ENCODE measurements at regions not wholly inside any gene's neighbourhood (a gene's known extent, or its start where the extent isn't known, plus 50 kb on each side); places are given as distances from the start of the nearest gene placed in this dataset.

GRCh38 chr4:132669786-132670185 is 479.3 kb upstream of the PCDH10 start (continued):
- TF ChIP-seq HNF4G (IDR thresholded peaks at IDR 0.05): no peak

GRCh38 chr4:132670557-132670956 is 478.5 kb upstream of the PCDH10 start:
- no peak overlapping the region for H3K4me3 ChIP-seq (ENCODE audit: low read depth in 1 of 3, low read length in 3 of 3)
- H3K36me3 ChIP-seq (ENCODE audit: control insufficient read depth in 4 of 4, insufficient read depth in 3 of 4, low read depth in 1 of 4, low read length in 3 of 4): no peaks in the 10 kb centered on the region
- no peaks in the 10 kb centered on the region for H3K27me3 ChIP-seq (ENCODE audit: control insufficient read depth in 4 of 4, insufficient read depth in 4 of 4, low read length in 3 of 4)
- no peaks in the 10 kb centered on the region for H3K4me1 ChIP-seq (ENCODE audit: control insufficient read depth in 4 of 4, insufficient read depth in 4 of 4, low read length in 3 of 4)
- 76% methylated on average over 1 of the region's 1 CpG for WGBS
- H3K9ac ChIP-seq (ENCODE audit: low read depth in 1 of 2, low read length in 2 of 2): no peak overlapping the region
- no peak for TF ChIP-seq JUND (IDR thresholded peaks at IDR 0.05)
- no peak for TF ChIP-seq YY1 (IDR thresholded peaks at IDR 0.05)
- no peak for TF ChIP-seq EGR1 (IDR thresholded peaks at IDR 0.05; ENCODE audit: low read depth in 2 of 2)
- TF ChIP-seq, protein P1, sequence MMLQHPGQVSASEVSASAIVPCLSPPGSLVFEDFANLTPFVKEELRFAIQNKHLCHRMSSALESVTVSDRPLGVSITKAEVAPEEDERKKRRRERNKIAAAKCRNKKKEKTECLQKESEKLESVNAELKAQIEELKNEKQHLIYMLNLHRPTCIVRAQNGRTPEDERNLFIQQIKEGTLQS (IDR thresholded peaks at IDR 0.05): no peak
- TF ChIP-seq HNF4G (IDR thresholded peaks at IDR 0.05): no peak
- TF ChIP-seq RAD21 (IDR thresholded peaks at IDR 0.05): no peak
- TF ChIP-seq CTCF (IDR thresholded peaks at IDR 0.05; ENCODE audit: low read depth, low read length, missing input control): no peak
- no peak for TF ChIP-seq FOXA1 (IDR thresholded peaks at IDR 0.05)
- TF ChIP-seq, protein P2, sequence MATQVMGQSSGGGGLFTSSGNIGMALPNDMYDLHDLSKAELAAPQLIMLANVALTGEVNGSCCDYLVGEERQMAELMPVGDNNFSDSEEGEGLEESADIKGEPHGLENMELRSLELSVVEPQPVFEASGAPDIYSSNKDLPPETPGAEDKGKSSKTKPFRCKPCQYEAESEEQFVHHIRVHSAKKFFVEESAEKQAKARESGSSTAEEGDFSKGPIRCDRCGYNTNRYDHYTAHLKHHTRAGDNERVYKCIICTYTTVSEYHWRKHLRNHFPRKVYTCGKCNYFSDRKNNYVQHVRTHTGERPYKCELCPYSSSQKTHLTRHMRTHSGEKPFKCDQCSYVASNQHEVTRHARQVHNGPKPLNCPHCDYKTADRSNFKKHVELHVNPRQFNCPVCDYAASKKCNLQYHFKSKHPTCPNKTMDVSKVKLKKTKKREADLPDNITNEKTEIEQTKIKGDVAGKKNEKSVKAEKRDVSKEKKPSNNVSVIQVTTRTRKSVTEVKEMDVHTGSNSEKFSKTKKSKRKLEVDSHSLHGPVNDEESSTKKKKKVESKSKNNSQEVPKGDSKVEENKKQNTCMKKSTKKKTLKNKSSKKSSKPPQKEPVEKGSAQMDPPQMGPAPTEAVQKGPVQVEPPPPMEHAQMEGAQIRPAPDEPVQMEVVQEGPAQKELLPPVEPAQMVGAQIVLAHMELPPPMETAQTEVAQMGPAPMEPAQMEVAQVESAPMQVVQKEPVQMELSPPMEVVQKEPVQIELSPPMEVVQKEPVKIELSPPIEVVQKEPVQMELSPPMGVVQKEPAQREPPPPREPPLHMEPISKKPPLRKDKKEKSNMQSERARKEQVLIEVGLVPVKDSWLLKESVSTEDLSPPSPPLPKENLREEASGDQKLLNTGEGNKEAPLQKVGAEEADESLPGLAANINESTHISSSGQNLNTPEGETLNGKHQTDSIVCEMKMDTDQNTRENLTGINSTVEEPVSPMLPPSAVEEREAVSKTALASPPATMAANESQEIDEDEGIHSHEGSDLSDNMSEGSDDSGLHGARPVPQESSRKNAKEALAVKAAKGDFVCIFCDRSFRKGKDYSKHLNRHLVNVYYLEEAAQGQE (IDR thresholded peaks at IDR 0.05): no peak
- TF ChIP-seq GABPA (IDR thresholded peaks at IDR 0.05 in 1 of 2, conservative IDR thresholded peaks at IDR 0.05 in 1 of 2): no peak
- TF ChIP-seq FOXA2 (IDR thresholded peaks at IDR 0.05): no peak
- TF ChIP-seq, protein P3, sequence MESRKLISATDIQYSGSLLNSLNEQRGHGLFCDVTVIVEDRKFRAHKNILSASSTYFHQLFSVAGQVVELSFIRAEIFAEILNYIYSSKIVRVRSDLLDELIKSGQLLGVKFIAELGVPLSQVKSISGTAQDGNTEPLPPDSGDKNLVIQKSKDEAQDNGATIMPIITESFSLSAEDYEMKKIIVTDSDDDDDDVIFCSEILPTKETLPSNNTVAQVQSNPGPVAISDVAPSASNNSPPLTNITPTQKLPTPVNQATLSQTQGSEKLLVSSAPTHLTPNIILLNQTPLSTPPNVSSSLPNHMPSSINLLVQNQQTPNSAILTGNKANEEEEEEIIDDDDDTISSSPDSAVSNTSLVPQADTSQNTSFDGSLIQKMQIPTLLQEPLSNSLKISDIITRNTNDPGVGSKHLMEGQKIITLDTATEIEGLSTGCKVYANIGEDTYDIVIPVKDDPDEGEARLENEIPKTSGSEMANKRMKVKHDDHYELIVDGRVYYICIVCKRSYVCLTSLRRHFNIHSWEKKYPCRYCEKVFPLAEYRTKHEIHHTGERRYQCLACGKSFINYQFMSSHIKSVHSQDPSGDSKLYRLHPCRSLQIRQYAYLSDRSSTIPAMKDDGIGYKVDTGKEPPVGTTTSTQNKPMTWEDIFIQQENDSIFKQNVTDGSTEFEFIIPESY (IDR thresholded peaks at IDR 0.05): no peak
- TF ChIP-seq RXRA (IDR thresholded peaks at IDR 0.05): no peak
- TF ChIP-seq SP1 (IDR thresholded peaks at IDR 0.05): no peak
- no peak for TF ChIP-seq HNF4A (conservative IDR thresholded peaks at IDR 0.05)
- TF ChIP-seq TAF1 (conservative IDR thresholded peaks at IDR 0.05): no peak
- no peak for TF ChIP-seq NR2F2 (IDR thresholded peaks at IDR 0.05)
- TF ChIP-seq, protein P4, sequence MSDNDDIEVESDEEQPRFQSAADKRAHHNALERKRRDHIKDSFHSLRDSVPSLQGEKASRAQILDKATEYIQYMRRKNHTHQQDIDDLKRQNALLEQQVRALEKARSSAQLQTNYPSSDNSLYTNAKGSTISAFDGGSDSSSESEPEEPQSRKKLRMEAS (IDR thresholded peaks at IDR 0.05): no peak
- no peaks in the 10 kb centered on the region for H3K9me3 ChIP-seq (ENCODE audit: control insufficient read depth in 4 of 4, low read length in 3 of 4)
- no peak for DNase-seq (ENCODE audit: low spot score)
- no peak overlapping the region for H3K27ac ChIP-seq (ENCODE audit: low read depth in 1 of 2, low read length in 2 of 2)

Measured in liver (tissue), 8 donors.